Right ventricle myocardium superior (tissue), 1 donor: ENCODE measurements at regions not wholly inside any gene's neighbourhood (a gene's known extent, or its start where the extent isn't known, plus 50 kb on each side); places are given as distances from the start of the nearest gene placed in this dataset.

Experiments used
- ATAC-seq: fragments of 200-7000 bp; cut with Tn5 transposase; one replicate; pipeline ENCODE4 v1.9.1; 2020; ENCODE audit warnings: mild to moderate bottlenecking; ENCODE audit not compliant: poor library complexity
- DNase-seq: peaks from one replicate; pipeline ENCODE4 v3.0.0-alpha.2; 2020
- intact Hi-C: fragments of 100-400 bp; cut with DNase I; formaldehyde crosslinking; loops from one replicate; pipeline ENCODE4 v1.11.2; 2022
- donor health status: DM: no; HTN: yes; CAD: no; lungs with severe emphysema.

DNA sequence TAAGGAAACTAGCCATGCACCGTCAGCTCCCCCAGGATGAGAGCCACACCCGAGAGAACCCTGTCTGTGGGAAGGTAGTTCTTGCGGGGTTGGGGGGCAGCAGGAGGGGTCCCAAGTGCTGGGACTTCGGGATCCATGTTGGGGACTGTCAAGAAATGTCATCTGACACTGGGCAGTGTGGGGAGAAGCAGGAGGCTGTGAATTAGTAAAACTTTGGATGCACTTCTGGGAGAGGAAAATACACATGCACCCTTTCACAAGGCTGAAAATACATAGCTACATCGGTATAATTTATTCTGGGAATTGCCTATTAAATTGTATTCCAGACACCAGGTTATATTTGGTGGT is 109.6 kb upstream of the RPS23 start:
- no peak for ATAC-seq
- no peak for DNase-seq
- intact Hi-C loops = no loop called here

DNA sequence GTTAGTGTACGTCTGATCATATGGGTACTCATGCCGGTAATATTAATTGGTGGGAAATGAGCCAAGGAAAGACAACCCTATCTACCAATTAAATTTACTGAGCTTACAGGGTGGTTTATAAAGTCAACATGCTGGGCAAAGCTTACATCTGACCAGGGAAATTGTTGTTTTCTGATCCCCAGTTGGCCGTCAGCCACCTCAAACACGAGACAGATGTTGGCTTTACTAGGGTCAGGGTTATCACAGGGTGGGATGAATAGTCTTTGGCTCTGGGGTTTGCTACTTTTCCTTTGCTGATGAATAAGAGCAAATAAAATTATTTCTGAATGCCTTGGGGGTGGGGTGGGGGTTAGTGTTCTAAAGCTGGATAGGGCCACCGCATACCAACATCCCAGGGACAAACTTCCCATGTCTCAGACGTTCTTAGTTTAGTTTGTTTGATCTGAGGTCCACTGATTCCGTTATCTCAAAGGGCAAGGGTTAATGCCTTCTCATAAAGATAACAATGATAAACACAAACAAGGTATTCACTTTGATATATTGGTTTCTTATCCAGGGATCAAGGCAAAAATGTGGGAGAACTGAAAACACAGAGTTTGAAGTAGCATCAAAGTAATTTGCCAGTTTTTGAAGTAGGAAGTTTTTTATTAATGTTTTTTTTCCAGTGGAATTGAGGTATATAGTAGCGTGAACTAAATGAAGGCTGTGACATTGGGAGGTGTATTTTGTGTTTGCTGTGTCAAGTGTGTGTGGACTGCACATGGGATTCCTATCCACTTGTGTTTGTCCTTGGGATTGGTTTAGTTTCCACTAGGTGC is 109.1 kb upstream of the RPS23 start:
- ATAC-seq = no peak
- DNase-seq = no peak
- intact Hi-C loops = no loop called here

DNA sequence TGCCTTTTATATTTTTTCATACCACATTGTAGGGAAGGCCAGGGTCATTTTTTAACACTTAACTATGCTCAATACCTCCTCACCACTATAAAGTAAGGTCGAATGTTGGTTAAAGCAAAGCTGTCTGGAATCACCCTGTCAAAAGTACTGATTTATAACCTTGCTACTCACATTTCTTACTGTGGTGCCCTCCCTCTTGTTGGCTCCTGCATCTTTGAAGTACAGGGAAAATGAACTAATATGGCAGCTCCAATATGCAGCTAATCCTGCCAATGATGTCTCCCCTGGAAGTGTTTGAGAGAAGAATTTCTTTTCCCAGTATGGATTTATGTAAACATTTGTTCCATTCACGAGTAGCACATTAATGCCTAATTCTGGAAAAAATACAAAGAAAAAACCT is 108.4 kb upstream of the RPS23 start:
- DNase-seq (no peak), ATAC-seq (no peak)
- intact Hi-C loops = no loop called here

DNA sequence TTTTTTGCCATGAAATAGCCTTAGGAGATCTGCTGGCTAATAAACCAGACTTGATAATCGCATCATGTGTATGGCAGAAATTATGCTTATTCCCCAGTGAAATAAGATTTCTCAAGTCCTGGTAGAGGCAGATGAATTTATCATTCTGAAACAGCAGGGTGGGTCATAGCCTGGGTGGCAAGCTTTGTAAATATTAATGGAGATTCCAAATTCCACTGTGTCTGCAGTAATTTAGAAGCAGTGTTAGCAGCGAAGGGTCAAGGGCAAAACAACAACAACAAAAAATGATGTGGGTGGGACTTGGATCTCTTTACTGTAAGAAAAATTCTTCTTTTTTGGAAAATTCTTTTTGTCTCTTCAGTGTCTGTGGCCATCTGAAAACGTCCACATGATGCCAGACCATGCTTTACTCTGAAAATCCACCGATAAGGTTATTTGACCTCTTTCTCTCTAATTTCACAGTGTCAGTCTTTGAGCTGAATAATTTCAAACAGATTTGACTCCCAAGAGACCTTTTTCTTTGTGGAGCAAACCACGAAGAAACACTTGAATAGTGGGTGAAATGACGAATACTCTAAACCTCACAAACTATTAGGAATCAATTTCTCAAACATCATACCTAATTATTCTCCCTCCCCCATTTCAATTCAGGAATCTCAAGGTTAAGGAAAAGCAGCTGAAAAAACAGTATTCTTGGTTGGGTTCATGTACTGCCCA is 106.0 kb upstream of the RPS23 start:
- DNase-seq = no peak
- ATAC-seq = no peak
- intact Hi-C loops = no loop called here

- intact Hi-C loops = no loop called here
- ATAC-seq (no peak), DNase-seq (no peak)
These were observed 103.4 kb upstream of the RPS23 start for GRCh38 chr5:82381591-82381990.

DNA sequence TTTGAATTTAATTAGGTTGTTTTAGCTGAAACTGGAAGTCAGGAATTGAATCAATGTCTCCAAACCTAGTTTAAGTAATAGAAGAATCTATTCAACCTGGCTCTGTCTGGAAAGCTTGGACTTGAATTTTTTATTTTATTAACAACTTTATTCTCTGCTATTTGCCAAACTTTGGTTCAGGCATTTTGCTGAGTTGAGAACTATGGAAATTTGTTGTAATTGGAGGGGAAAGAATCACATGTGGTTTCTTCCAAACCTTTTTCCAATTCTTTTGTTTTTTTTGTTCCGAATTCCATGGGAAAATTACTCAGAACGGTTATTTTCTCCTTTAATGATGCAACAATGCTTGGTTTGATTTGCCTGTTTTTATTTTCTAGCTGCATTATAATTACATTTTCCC is 98.2 kb upstream of the RPS23 start:
- intact Hi-C loops = no loop called here
- no peak for DNase-seq
- no peak for ATAC-seq

GRCh38 chr5:82375488-82376244 is 97.5 kb upstream of the RPS23 start:
- no peak for ATAC-seq
- no peak for DNase-seq
- intact Hi-C loops = no loop called here

- intact Hi-C loops = no loop called here
- no peak for DNase-seq
- ATAC-seq = no peak
These were observed 96.5 kb upstream of the RPS23 start for GRCh38 chr5:82374637-82375036.

DNA sequence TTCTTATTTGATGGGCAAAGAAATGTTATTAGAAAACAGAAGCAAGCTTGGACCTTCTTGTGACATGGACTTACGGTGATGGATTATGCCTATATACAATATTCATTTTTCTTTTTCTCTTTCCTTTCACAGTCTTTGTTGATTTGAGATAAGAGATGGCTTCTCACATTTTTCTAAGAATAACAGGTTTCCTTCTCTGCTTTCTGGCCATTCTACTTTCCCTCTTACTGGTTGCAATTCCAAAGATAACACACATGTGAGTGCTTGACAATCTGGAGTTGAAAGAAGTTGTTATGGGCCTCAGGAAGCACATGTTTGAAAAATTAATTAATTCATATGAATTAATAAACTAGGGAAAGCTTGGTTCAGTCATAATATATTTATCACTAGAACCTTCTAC is 89.8 kb upstream of the RPS23 start:
- no peak for ATAC-seq
- DNase-seq = no peak
- intact Hi-C loops = no loop called here

DNA sequence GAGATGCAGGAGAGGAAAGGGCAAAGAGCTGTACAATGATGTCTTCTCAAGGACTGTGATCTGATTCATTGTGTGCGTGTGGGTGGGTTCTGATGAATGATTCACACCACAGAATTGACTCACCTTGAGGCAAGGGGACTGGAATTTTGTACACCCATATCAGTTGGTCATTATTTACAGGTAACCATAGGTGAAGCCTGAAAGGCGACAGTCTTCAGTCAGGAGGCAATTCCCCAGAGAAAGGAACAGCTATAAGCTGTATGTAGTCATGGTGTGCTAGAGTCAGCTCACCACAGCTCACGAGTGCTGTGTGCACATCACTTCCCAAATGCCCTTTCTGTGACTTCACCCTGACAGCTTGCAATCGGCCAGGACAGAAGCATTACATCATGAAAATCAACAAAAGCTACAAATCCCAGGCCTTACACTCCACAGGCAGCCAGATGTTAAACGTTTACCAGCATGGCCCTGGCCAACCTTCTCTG is 87.6 kb upstream of the RPS23 start:
- no peak for DNase-seq
- intact Hi-C loops = no loop called here
- no peak for ATAC-seq

DNA sequence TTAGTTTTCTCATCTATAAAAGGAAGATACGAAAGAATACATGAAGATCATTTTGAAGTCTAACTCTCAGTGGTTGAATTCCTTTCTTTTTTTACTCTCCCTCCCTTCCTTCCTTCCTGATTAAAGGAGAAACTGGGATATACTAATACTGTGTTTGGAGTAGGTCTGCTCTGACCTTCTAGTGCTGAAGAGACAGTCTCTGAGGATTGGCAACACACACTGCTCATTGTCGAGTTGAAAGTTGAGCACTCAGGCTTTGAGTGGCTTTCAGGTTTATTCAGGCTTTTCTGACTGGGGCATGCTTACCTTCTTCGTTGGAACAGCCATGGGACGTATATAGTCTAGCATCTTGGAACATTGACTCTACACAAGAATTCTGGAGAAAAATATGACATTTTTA is 86.9 kb upstream of the RPS23 start:
- ATAC-seq (no peak), DNase-seq (no peak)
- intact Hi-C loops = no loop called here

DNA sequence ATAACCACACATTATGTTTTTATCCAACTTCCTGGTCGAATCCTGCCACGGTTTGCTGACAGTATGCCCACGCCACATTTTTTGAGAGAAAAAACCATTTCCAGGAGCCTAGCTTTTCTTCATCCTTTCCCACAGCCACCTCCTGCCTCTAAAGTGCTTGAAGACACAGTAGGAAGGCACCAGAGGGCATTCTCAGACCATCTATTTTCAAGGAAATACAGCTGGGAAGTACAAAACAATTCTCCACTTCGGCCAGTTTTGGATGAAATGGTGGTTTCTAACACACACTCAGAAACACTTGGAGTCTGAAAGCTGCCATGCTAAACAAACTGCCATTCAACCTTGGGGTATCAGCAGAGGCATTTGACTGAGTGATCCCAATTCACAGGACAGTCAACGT is 86.3 kb upstream of the RPS23 start:
- intact Hi-C loops = no loop called here
- ATAC-seq (peak; percentile 74), DNase-seq (no peak)

DNA sequence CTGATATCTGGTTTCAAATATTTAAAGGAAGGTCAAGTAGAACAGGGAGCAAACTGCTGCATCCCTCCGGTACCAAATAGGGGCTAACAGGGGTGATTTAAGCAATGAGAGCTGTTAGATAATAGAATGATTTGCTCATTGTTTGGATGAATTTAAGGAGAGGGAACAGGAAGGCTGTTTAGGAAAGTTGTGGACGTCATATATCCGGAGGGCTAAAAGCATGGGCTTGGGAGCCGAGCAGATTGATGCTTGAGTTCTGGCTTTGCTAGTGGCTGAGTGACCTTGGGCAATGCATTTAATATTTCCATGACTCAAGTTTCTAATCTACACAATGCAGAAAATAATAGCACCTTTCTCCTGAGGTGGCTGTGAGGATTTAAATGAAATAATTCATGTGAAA is 85.4 kb upstream of the RPS23 start:
- ATAC-seq = no peak
- intact Hi-C loops = no loop called here

GRCh38 chr5:82362636-82363035 is 84.5 kb upstream of the RPS23 start:
- no peak for ATAC-seq
- no peak for DNase-seq
- intact Hi-C loops = no loop called here

More for the DNA sequence above, 85.4 kb upstream of the RPS23 start:
- DNase-seq = no peak

- ATAC-seq (no peak), DNase-seq (no peak)
- intact Hi-C loops = no loop called here
These were observed 81.9 kb upstream of the RPS23 start for GRCh38 chr5:82360022-82360421.

- intact Hi-C loops = no loop called here
- ATAC-seq = no peak
- no peak for DNase-seq
These were observed 81.1 kb upstream of the RPS23 start for GRCh38 chr5:82359272-82359671.

GRCh38 chr5:82358457-82358856 is 80.3 kb upstream of the RPS23 start:
- intact Hi-C loops = no loop called here
- DNase-seq (no peak), ATAC-seq (no peak)

GRCh38 chr5:82356808-82357671 is 78.9 kb upstream of the RPS23 start:
- intact Hi-C loops = no loop called here
- peak; percentile 78 for ATAC-seq

DNA sequence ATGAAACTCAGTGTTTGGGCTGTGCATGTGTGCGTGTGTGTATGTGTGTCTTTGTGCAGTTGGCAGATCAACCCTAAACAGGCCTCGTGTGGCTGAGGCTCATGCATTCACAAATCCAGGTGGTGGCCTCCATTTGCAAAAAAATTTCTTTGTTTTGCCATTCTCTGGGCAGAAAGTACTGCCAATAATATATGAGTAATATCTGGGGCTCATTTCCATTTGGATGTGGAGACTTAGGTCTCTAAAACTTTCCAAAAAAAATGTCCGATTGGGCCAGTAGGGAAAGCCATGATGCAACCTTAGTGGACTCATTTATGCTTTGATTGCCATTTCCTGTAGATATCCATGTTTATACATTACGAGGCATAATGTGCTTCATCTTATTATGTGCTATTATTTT is 77.9 kb upstream of the RPS23 start:
- ATAC-seq = peak; percentile 64
- no peak for DNase-seq
- intact Hi-C loops = no loop called here

More at GRCh38 chr5:82356808-82357671, 78.9 kb upstream of the RPS23 start:
- peak; percentile 79 for DNase-seq
